Suppressor macrophage treated with lipopolysaccharide for 1 hour (primary cell): ENCODE measurements at regions not wholly inside any gene's neighbourhood (a gene's known extent, or its start where the extent isn't known, plus 50 kb on each side); places are given as distances from the start of the nearest gene placed in this dataset.
A peak's percentile ranks its signal among the peaks of the same experiment; 100 is the strongest.
"Not testable (repeated sequence)": the region's sequence is repeated elsewhere in the genome, so short reads cannot be mapped to it uniquely, and the experiment has no call there.

Experiments
- DNase-seq, 3 donors: peaks; one replicate each; pipeline ENCODE4 v3.0.0-alpha.2; 2020 to 2022

DNA sequence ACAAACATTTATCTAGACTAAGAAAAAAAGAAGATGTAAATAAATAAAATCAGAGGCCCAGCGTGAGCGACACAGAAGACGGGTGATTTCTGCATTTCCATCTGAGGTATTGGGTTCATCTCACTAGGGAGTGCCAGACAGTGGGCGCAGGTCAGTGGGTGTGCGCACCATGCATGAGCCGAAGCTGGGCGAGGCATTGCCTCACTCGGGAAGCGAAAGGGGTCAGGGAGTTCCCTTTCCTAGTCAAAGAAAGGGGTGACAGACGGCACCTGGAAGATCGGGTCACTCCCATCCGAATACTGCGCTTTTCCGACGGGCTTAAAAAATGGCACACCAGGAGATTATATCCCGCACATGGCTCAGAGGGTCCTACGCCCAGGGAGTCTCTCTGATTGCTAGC lies 79.5 kb upstream of the ABCD2 start:
- not testable (repeated sequence) for DNase-seq

GRCh38 chr12:39697108-39697507 lies 77.5 kb upstream of the ABCD2 start:
- no peak for DNase-seq

GRCh38 chr12:39692258-39692853 lies 72.8 kb upstream of the ABCD2 start:
- DNase-seq: peak in 1 of 3 donors; percentile 18

DNA sequence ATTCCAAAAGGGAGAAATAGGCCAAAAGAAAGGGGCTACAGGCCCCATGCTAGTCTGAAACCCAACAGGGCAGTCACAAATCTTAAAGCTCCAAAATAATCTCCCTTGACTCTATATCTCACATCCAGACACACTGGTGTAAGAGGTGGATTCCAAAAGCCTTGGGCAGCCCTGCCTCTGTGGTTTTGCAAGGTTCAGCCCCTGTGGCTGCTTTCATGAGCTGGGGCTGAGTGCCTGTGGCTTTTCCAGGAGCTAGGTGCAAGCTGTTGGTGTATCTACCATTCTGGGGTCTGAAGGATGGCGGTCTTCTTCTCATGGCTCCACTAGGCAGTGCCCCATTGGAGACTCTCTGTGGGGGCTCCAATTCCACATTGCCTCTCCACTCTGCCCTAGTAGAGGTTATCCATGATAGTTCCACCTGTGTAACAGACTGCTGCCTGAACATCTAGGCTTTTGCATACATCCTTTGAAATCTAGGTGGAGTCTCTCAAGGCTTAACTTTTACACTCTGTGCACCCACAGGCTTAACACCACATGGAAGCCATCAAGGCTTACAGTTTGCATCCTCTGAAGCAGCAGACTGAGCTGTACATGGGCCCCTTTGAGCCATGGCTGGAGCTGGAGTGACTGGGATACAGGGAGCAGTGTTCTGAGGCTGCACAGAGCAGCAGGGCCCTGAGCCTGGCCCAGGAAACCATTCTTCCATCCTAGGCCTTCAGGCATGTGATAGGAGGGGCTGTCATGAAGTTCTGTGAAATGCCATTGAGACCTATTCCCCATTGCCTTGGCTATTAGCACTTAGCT lies 66.5 kb upstream of the ABCD2 start:
- DNase-seq: no peak

DNA sequence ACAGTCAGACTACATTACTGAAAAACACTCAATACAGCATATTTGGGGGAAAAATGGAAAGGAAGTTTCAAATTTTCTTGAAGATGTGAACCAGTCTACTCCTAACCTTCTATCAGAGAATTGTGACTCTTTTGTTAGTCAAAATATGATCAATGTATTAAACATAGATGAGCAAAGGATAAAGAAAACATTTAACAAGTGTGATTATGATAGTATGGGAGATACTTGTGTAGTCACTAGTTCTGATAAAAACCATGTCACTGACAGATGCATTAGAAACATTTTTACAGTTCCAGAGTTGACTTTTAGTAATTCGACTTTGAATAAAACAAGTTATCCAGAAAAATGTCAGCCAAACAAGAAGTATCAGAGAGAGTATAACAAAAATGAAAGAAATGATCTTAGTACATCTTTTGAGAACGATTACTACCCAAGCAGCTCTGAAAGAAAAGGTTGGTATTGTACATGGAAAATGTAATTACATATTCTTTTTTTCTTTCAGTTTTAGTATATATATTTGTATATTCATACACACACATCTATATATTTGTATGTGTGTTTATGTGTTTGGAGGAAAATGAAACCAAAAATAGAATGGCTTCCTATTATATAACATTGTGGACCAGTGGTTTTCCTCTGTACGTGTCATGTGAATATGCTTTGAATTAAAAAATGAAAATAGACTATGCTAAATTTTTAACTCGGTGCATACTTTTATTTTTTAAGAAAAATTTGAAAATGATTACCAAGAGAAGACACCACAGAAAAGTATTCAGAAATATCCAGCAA lies 63.3 kb upstream of the ABCD2 start:
- DNase-seq: peak in 1 of 3 donors; percentile 2

DNA sequence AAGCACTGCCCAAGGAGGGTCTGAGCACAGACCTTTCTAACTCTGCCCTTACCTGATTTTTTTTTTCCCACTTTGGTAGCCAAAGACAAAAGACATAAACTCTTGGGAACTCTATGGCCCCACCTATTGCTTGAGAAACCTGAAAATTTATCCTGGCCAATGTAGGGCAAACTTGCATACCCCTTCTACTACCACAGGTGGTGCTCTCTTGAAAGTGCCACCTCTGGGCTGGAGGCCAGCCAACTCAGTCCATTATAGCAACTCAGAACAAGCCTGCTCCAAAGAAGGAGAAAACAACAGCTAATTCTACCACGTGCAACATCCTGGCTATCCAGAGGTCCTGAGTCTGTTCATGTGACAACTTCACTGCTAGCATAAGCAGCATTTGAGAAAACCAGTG lies 55.7 kb upstream of the ABCD2 start:
- no peak for DNase-seq

GRCh38 chr12:39672976-39673375 lies 53.4 kb upstream of the ABCD2 start:
- DNase-seq: no peak

DNA sequence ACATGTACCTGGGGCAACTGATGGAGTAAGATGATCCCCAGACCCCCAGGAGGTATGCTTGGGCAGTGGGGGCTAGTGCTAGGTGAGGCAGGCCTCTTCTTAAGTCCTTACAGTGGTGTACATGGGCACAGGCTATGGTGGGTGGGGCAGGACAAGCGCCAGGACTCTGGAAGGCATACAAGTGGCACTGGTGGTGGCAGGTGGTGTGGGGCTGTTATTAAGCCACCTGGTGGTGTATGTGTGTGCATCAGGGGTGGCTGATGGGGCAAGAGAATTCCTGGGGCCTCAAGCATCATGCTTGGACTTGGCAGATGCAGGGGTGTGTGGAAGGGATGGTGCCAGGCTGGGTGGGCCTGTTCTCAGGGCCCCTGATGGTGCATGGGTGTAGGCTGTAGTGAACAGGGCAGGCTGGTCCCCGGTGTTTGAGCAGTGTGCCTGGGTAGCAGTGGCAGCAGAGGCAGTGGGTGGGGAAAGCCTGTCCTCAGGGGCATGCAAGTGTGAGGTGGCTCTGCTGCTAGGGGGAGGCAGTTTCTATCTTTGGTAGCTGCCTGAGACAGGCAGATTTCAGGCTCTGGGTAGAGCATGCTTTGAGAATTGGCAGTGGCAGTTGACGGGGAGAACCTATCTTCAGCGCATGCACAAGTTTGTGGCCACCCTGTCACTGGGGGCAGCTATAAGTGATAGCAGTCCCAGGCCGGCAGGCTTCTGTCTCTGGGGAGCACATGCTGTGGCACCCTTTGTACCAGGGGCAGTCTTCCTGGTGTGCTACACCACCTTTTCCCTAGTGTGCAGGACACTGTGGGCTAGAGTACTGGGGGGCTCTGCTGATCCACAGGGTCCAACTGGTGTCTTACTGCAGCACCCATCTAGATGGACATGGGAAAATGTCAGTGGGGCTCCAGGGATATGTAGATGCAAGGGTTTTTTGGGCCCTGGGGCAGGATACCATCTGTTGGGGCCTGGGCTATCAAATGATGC lies 52.6 kb upstream of the ABCD2 start:
- no peak for DNase-seq

DNA sequence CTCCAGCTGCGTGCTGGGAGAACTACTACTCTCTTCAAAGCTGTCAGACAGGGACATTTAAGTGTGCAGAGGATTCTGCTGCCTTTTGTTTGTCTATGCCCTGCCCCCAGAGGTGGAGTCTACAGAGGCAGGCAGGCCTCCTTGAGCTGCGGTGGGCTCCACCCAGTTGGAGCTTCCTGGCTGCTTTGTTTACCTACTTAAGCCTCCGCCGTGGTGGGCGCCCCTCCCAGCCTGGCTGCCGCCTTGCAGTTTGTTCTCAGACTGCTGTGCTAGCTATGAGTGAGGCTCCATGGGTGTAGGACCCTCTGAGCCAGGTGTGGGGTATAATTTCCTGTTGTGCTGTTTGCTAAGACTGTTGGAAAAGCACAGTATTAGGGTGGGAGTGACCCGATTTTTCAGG lies 49.9 kb upstream of the ABCD2 start:
- DNase-seq: not testable (repeated sequence)
